ENCODE measurements at regions not wholly inside any gene's neighbourhood (a gene's known extent, or its start where the extent isn't known, plus 50 kb on each side); places are given as distances from the start of the nearest gene placed in this dataset.

DNA sequence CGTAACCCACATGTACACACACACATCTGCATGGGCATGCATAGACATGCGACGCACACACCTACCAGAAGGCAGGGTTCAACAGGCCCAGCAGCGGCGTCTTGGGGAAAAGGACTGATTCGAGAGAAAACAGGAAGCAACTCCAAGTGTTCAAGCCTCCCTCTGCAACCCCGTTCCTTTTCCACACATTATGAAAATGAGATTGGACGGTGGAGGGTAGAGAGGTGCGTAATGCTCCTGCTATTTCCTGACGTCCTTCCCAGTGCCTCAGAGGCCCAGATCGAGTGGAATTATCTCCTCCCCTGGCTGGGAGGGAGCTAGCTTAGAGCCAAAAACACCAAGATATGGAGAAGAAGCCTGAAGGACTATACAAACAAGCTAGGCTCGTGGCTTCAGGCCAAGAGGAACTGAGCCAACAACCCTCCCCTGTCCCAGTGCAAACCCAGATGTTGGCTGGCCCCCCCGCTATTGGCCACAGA, 289.2 kb downstream of the MN1 start:
- TF ChIP-seq CTCF (optimal IDR thresholded peaks at IDR 0.05 in 1 of 3, IDR thresholded peaks at IDR 0.05 in 1 of 3, conservative IDR thresholded peaks at IDR 0.05 in 1 of 3; ENCODE audit: extremely low read depth in 1 of 3, insufficient read depth in 2 of 3, low read length in 3 of 3) (no peak), EZH2 (IDR thresholded peaks at IDR 0.05; ENCODE audit: low read length) (no peak)

Measured in keratinocyte (primary cell).